Spleen (tissue), 11 donors: ENCODE measurements at regions not wholly inside any gene's neighbourhood (a gene's known extent, or its start where the extent isn't known, plus 50 kb on each side); places are given as distances from the start of the nearest gene placed in this dataset.

Experiments
- DNase-seq: peaks from one replicate; pipeline ENCODE4 v3.0.0-alpha.2; 2020
- H3K27ac ChIP-seq, 8 donors: fragments of 200-600 bp; sonication (generic) in 7 of 8; 1 replicate in 4 of 8; 2 replicates in 4 of 8; pipeline versions ENCODE4 v1.5.0 to v1.8.0; 2016 to 2021; ENCODE audit warnings: inconsistent platforms in 4 of 8, mild to moderate bottlenecking in 4 of 8, moderate library complexity in 1 of 8
- H3K27me3 ChIP-seq, 7 donors: fragments of 200-600 bp; sonication (generic) in 6 of 7; replicated peaks in 1 of 7; 1 replicate in 4 of 7; 2 replicates in 3 of 7; pipeline versions ENCODE4 v1.5.0 to v1.8.0; 2016 to 2021; ENCODE audit warnings: inconsistent platforms in 3 of 7, mild to moderate bottlenecking in 1 of 7
- H3K36me3 ChIP-seq, 6 donors: fragments of 200-600 bp; sonication (generic) in 5 of 6; 1 replicate in 4 of 6; 2 replicates in 2 of 6; pipeline versions ENCODE4 v1.5.0 to v1.8.0; 2016 to 2021; ENCODE audit warnings: inconsistent platforms in 2 of 6
- H3K4me1 ChIP-seq, 6 donors: fragments of 200-600 bp; sonication (generic) in 5 of 6; 1 replicate in 3 of 6; 2 replicates in 3 of 6; pipeline versions ENCODE4 v1.5.0 to v1.8.0; 2016 to 2021; ENCODE audit warnings: inconsistent platforms in 3 of 6
- H3K4me3 ChIP-seq, 8 donors: fragments of 200-600 bp; sonication (generic) in 7 of 8; 1 replicate in 4 of 8; 2 replicates in 4 of 8; pipeline versions ENCODE4 v1.5.0 to v1.8.0; 2016 to 2021; ENCODE audit warnings: inconsistent platforms in 4 of 8, mild to moderate bottlenecking in 4 of 8, moderate library complexity in 2 of 8
- H3K9me3 ChIP-seq, 8 donors: fragments of 200-600 bp; sonication (generic) in 7 of 8; 1 replicate in 4 of 8; 2 replicates in 4 of 8; pipeline versions ENCODE4 v1.5.0 to v1.8.0; 2016 to 2021; ENCODE audit warnings: inconsistent platforms in 4 of 8
- POLR2A ChIP-seq, 3 donors: fragments of 450-650 bp; IDR thresholded peaks; one replicate each; pipeline ENCODE4 v1.5.1; 2017; ENCODE audit warnings: antibody characterized with exemption in 3 of 3, mild to moderate bottlenecking in 1 of 3
- POLR2AphosphoS5 ChIP-seq, 3 donors: sonication (generic); formaldehyde crosslinking; IDR thresholded peaks; one replicate each; pipeline ENCODE4 v1.5.1; 2017; ENCODE audit warnings: antibody characterized with exemption in 3 of 3
- WGBS, 5 donors: extraction: QIAGEN DNeasy Blood & Tissue Kit in 3 of 5; methylation state at CpG; one replicate each; pipeline versions ENCODE4 v1.1.5 to v1.1.7; 2013 to 2018; 5-methylcytosine and 5-hydroxymethylcytosine counted together
- intact Hi-C: fragments of 100-400 bp; cut with DNase I; formaldehyde crosslinking; loops from one replicate; pipeline ENCODE4 v1.15.0; 2023; ENCODE audit warnings: low total_unique reads
- TF ChIP-seq, protein P1 (sequence below), 11 experiments: fragments of 200-600 bp in 7 of 11; fragments of 450-650 bp in 4 of 11; sonication (generic) in 4 of 11; IDR thresholded peaks in 8 of 11; conservative IDR thresholded peaks in 3 of 11; 1 replicate in 7 of 11; 2 replicates in 4 of 11; pipeline versions ENCODE4 v1.4.0 to v1.8.0; 2016 to 2021; ENCODE audit warnings: antibody characterized with exemption in 11 of 11, inconsistent platforms in 4 of 11, mild to moderate bottlenecking in 1 of 11
- donor health status: healthy with polysubstance abuse.
- donor health status: DM: no; HTN: no; CAD: no; lungs with moderate emphysema.
- donor health status: DM: no; HTN: no; CAD: no.
- donor health status: Bipolar disorder and iron deficiency.
- donor health status: healthy.
- donor health status: DM: no; HTN: no; CAD: no.
- donor health status: DM: yes; HTN: yes; CAD: no.

DNA sequence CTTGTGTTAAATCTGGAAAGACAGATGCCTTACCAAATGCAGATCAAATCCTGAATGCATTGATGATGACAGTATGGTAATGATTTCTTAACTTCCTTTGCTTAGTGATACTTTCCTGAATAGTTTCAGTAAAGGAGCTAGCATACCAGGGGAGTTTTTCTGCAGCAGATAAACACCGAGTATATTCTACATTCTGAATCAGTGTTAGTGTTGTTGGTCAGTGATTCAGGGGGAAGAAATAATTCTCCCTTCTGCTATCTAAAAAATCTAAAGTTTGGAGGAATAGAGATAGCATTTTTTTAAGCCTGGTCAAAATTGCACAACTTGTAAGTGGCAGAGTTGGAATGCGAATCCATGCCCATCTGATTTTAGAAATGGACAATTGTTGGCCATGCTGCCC, 512.2 kb upstream of the MARCKS start:
- WGBS, 5 donors: 94 to 97% (median 95%) methylated on average over 2 of the region's 2 CpGs
- H3K27ac ChIP-seq: no peak overlapping the region
- H3K4me3 ChIP-seq: no peak overlapping the region
- H3K36me3 ChIP-seq: no peaks in the 10 kb centered on the region
- TF ChIP-seq, protein P1, sequence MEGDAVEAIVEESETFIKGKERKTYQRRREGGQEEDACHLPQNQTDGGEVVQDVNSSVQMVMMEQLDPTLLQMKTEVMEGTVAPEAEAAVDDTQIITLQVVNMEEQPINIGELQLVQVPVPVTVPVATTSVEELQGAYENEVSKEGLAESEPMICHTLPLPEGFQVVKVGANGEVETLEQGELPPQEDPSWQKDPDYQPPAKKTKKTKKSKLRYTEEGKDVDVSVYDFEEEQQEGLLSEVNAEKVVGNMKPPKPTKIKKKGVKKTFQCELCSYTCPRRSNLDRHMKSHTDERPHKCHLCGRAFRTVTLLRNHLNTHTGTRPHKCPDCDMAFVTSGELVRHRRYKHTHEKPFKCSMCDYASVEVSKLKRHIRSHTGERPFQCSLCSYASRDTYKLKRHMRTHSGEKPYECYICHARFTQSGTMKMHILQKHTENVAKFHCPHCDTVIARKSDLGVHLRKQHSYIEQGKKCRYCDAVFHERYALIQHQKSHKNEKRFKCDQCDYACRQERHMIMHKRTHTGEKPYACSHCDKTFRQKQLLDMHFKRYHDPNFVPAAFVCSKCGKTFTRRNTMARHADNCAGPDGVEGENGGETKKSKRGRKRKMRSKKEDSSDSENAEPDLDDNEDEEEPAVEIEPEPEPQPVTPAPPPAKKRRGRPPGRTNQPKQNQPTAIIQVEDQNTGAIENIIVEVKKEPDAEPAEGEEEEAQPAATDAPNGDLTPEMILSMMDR (IDR thresholded peaks at IDR 0.05 in 8 of 11, conservative IDR thresholded peaks at IDR 0.05 in 3 of 11): no peak
- TF ChIP-seq POLR2AphosphoS5 (IDR thresholded peaks at IDR 0.05) (no peak), POLR2A (IDR thresholded peaks at IDR 0.05) (no peak)
- no peaks in the 10 kb centered on the region for H3K4me1 ChIP-seq
- DNase-seq: no peak
- no peaks in the 10 kb centered on the region for H3K27me3 ChIP-seq
- H3K9me3 ChIP-seq: no peaks in the 10 kb centered on the region
- intact Hi-C loops: no loop called here

DNA sequence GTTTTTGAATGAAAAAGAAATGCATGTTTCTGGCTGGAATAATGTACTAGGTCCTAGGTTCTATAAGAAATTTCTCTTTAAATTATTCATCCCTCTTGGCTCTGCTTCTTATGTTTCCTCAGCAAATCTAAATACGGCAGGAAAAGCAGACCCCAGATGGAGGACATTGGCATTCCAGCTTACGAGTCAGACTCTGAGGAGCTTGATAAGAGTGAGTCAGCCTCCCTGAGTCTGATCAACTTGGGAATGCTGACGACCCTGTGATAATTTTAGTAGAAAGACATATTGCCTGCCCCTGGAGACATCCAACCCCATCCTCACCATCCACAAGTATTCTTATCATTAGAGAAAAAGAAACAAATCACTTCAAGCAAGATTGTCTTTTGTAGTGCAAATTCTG, 509.7 kb upstream of the MARCKS start:
- Histone ChIP-seq H3K4me1 (no peaks in the 10 kb centered on the region), H3K36me3 (no peaks in the 10 kb centered on the region), H3K27me3 (no peaks in the 10 kb centered on the region), H3K4me3 (no peak overlapping the region), H3K9me3 (no peaks in the 10 kb centered on the region), H3K27ac (no peak overlapping the region)
- DNase-seq: no peak
- TF ChIP-seq, protein P1 (IDR thresholded peaks at IDR 0.05 in 8 of 11, conservative IDR thresholded peaks at IDR 0.05 in 3 of 11): no peak
- no peak for TF ChIP-seq POLR2AphosphoS5 (IDR thresholded peaks at IDR 0.05)
- TF ChIP-seq POLR2A (IDR thresholded peaks at IDR 0.05): no peak
- WGBS, 5 donors: 76 to 91% (median 90%) methylated on average over 3 of the region's 3 CpGs
- intact Hi-C loops: no loop called here

DNA sequence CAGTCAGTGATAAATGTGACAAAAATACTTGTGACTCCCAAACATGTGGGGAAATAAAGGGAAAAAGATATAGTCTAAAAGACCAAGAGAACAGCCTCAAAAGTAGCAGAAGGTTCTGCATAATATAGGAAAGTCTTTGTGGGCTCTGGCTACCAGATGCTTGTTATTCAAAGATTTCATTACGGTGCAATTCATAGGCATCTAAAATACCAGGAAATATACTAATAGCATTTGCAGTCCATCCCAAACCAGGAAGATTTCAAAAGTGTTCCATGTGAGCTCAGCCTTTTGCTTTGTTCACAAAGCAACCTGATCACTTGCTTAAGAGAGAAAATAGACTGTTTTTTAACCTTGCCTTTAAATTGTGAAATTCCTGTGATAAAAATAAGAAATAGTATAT, 506.7 kb upstream of the MARCKS start:
- Histone ChIP-seq H3K4me1 (no peaks in the 10 kb centered on the region), H3K27ac (no peak overlapping the region), H3K9me3 (no peaks in the 10 kb centered on the region), H3K4me3 (no peak overlapping the region), H3K27me3 (no peaks in the 10 kb centered on the region), H3K36me3 (no peaks in the 10 kb centered on the region)
- intact Hi-C loops: no loop called here
- no peak for DNase-seq
- TF ChIP-seq POLR2A (IDR thresholded peaks at IDR 0.05) (no peak), POLR2AphosphoS5 (IDR thresholded peaks at IDR 0.05) (no peak)
- 39 to 91% (median 46%) methylated on average over 1 of the region's 1 CpG for WGBS, 5 donors

DNA sequence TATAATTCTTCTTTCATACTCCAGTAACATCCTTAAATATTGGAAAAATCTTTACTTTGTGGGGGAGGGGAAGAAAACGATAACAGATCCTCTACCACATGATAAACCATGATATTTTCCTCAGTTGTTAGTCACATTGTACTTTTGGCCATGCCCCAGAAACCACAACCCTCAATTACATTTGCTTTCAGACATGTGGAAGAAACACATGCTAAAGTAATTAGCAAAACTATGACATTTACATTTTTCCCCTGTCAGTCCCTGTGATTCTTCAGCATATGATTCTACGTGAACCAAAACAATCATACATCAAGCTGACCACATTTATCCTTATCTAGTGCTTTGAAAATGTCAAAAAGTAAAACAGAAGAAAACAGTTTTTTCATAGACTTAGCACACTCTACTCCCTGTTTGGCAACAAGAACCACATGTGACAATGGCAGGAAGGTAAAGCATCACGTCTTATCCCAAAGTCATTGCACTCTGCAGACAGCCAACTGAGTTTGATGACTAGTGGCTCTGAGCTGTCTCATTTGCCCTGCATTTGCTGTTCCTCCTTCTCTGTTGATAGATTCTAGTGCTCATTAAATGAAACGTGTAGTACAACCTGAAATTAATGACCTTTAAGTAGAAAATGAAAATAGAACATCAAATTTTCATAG, 505.8 kb upstream of the MARCKS start:
- Histone ChIP-seq H3K36me3 (no peaks in the 10 kb centered on the region), H3K4me1 (no peaks in the 10 kb centered on the region), H3K9me3 (no peaks in the 10 kb centered on the region), H3K4me3 (no peak overlapping the region), H3K27ac (no peak overlapping the region), H3K27me3 (no peaks in the 10 kb centered on the region)
- TF ChIP-seq, protein P1 (IDR thresholded peaks at IDR 0.05 in 8 of 11, conservative IDR thresholded peaks at IDR 0.05 in 3 of 11): no peak
- TF ChIP-seq POLR2A (IDR thresholded peaks at IDR 0.05) (no peak), POLR2AphosphoS5 (IDR thresholded peaks at IDR 0.05) (no peak)
- no peak for DNase-seq
- intact Hi-C loops: no loop called here
- 27 to 48% (median 36%) methylated on average over 4 of the region's 4 CpGs for WGBS, 5 donors
